Prostate gland (tissue), 2 donors: ENCODE measurements at regions not wholly inside any gene's neighbourhood (a gene's known extent, or its start where the extent isn't known, plus 50 kb on each side); places are given as distances from the start of the nearest gene placed in this dataset.

Source experiments
- DNase-seq: peaks from one replicate; pipeline ENCODE4 v3.0.0-alpha.2; 2019; ENCODE audit warnings: low spot score
- H3K27ac ChIP-seq, 2 donors: fragments of 200-600 bp; sonication (generic); 2 replicates each; pipeline ENCODE4 v1.5.1; 2017 to 2019
- H3K27me3 ChIP-seq: fragments of 200-600 bp; sonication (generic); replicated peaks from 2 replicates; pipeline ENCODE4 v1.5.1; 2019; ENCODE audit not compliant: insufficient read depth
- H3K36me3 ChIP-seq, 2 donors: fragments of 200-600 bp; sonication (generic); 1 replicate in 1 of 2; 2 replicates in 1 of 2; pipeline versions ENCODE4 v1.5.1 to v1.8.1; 2017 to 2019
- H3K4me1 ChIP-seq: fragments of 200-600 bp; sonication (generic); replicated peaks from 2 replicates; pipeline ENCODE4 v1.5.1; 2019
- H3K4me3 ChIP-seq, 2 donors: fragments of 200-600 bp; sonication (generic); 2 replicates each; pipeline ENCODE4 v1.5.1; 2017 to 2019
- H3K9me3 ChIP-seq: fragments of 200-600 bp; sonication (generic); 2 replicates; pipeline ENCODE4 v1.5.1; 2017
- POLR2A ChIP-seq: fragments of 450-650 bp; IDR thresholded peaks from one replicate; pipeline ENCODE4 v1.6.1; 2016; ENCODE audit warnings: antibody characterized with exemption, mild to moderate bottlenecking
- POLR2AphosphoS5 ChIP-seq: sonication (generic); formaldehyde crosslinking; IDR thresholded peaks from one replicate; pipeline ENCODE4 v1.6.1; 2017; ENCODE audit warnings: antibody characterized with exemption
- WGBS: methylation state at CpG from one replicate; pipeline ENCODE4 v1.1.5; 2018; 5-methylcytosine and 5-hydroxymethylcytosine counted together
- intact Hi-C: fragments of 100-400 bp; cut with DNase I; formaldehyde crosslinking; loops from one replicate; pipeline ENCODE4 v1.14.2; 2022
- TF ChIP-seq, protein P1 (sequence below), 4 experiments: fragments of 200-600 bp in 2 of 4; fragments of 450-650 bp in 2 of 4; sonication (generic) in 2 of 4; IDR thresholded peaks; 1 replicate in 3 of 4; 2 replicates in 1 of 4; pipeline ENCODE4 v1.5.1; 2016 to 2019; ENCODE audit warnings: antibody characterized with exemption in 4 of 4, mild to moderate bottlenecking in 2 of 4, moderate library complexity in 2 of 4

DNA sequence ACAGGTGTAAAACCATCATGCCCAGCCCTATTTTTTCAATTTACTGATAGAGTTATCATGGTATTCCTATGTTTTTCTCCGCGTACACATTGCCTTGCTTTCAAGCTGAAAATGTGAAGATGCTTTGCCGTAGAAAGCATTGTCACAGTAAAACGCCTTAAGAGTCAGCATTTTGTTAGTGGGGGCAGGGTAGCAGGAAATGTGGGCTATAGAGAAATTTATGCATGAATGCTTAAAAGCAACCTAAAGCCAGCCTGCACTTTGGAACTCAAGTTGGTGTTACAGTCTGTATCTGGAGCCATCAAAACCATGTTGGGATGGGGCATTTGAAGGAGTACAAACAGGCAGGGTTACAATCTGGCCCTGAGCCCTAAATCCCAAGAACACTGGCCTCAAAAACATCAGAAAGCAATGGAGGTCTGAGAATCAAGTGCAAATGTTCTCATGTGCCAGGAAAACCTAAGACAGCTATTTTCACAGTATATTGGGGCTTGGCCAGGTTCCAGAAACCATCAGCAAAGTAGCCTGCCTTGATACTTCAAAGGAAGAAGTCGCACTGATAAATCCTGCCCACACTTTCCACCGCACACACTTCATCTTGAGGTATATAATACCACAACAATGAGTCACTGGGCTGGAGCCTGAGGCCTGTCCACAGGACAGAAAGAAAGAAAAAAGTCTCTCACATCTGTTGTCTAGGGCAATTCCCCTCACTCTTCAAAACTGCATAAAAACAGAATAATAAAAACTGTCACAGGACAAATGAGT lies 313.8 kb downstream of the ENC1 start:
- WGBS: 57% methylated on average over 6 of the region's 6 CpGs
- no peaks in the 10 kb centered on the region for H3K9me3 ChIP-seq
- no peak overlapping the region for H3K27ac ChIP-seq
- TF ChIP-seq POLR2AphosphoS5 (no peak), POLR2A (no peak)
- TF ChIP-seq, protein P1, sequence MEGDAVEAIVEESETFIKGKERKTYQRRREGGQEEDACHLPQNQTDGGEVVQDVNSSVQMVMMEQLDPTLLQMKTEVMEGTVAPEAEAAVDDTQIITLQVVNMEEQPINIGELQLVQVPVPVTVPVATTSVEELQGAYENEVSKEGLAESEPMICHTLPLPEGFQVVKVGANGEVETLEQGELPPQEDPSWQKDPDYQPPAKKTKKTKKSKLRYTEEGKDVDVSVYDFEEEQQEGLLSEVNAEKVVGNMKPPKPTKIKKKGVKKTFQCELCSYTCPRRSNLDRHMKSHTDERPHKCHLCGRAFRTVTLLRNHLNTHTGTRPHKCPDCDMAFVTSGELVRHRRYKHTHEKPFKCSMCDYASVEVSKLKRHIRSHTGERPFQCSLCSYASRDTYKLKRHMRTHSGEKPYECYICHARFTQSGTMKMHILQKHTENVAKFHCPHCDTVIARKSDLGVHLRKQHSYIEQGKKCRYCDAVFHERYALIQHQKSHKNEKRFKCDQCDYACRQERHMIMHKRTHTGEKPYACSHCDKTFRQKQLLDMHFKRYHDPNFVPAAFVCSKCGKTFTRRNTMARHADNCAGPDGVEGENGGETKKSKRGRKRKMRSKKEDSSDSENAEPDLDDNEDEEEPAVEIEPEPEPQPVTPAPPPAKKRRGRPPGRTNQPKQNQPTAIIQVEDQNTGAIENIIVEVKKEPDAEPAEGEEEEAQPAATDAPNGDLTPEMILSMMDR (IDR thresholded peaks at IDR 0.05): no peak
- DNase-seq: peak; percentile 17
- H3K4me1 ChIP-seq: peaks cover 5% of the 10 kb centered on the region
- H3K36me3 ChIP-seq: no peaks in the 10 kb centered on the region
- intact Hi-C loops: no loop called here
- no peak overlapping the region for H3K4me3 ChIP-seq
- no peaks in the 10 kb centered on the region for H3K27me3 ChIP-seq

GRCh38 chr5:74325866-74326265 lies 314.7 kb downstream of the ENC1 start:
- no peaks in the 10 kb centered on the region for H3K27me3 ChIP-seq
- no peak for DNase-seq
- 93% methylated on average over 2 of the region's 2 CpGs for WGBS
- no peaks in the 10 kb centered on the region for H3K36me3 ChIP-seq
- H3K27ac ChIP-seq: no peak overlapping the region
- no peaks in the 10 kb centered on the region for H3K9me3 ChIP-seq
- H3K4me3 ChIP-seq: no peak overlapping the region
- intact Hi-C loops: no loop called here
- H3K4me1 ChIP-seq: peaks cover 5% of the 10 kb centered on the region
- TF ChIP-seq POLR2A: no peak
- TF ChIP-seq, protein P1 (IDR thresholded peaks at IDR 0.05): no peak

GRCh38 chr5:74324556-74324955 lies 316.0 kb downstream of the ENC1 start:
- Histone ChIP-seq H3K36me3 (no peaks in the 10 kb centered on the region), H3K4me1 (peaks cover 5% of the 10 kb centered on the region), H3K9me3 (no peaks in the 10 kb centered on the region), H3K27me3 (no peaks in the 10 kb centered on the region), H3K27ac (no peak overlapping the region), H3K4me3 (no peak overlapping the region)
- DNase-seq: no peak
- TF ChIP-seq, protein P1 (IDR thresholded peaks at IDR 0.05): no peak
- no peak for TF ChIP-seq POLR2AphosphoS5
- TF ChIP-seq POLR2A: no peak
- WGBS: 95% methylated on average over 4 of the region's 4 CpGs
- intact Hi-C loops: no loop called here

GRCh38 chr5:74322944-74323343 lies 317.6 kb downstream of the ENC1 start:
- Histone ChIP-seq H3K9me3 (no peaks in the 10 kb centered on the region), H3K4me1 (no peaks in the 10 kb centered on the region), H3K4me3 (no peak overlapping the region), H3K36me3 (no peaks in the 10 kb centered on the region), H3K27ac (no peak overlapping the region), H3K27me3 (no peaks in the 10 kb centered on the region)
- WGBS: 97% methylated on average over 3 of the region's 3 CpGs
- DNase-seq: no peak
- TF ChIP-seq, protein P1 (IDR thresholded peaks at IDR 0.05): no peak
- no peak for TF ChIP-seq POLR2AphosphoS5
- TF ChIP-seq POLR2A: no peak
- intact Hi-C loops: no loop called here

DNA sequence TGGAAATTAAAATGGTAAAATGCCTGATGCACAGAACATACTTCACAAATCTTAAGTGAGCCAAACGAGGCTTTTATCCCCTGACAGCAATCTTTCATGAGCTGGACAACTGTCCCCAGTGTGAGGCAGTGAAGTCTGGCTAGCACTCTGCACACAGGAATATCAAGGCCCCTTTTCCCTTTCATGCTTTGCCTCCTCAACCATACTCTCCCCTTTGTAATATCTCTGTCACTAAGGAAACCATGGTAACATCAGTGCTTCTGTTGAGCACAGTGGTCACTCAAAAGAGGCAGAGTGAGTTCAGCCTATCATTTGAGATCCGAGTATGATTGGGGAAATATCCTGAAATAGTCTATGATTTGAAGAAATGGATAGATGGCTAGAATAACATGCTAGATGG lies 318.3 kb downstream of the ENC1 start:
- Histone ChIP-seq H3K36me3 (no peaks in the 10 kb centered on the region), H3K4me3 (no peak overlapping the region), H3K27ac (no peak overlapping the region), H3K4me1 (no peaks in the 10 kb centered on the region), H3K9me3 (no peaks in the 10 kb centered on the region), H3K27me3 (no peaks in the 10 kb centered on the region)
- DNase-seq: no peak
- 78% methylated on average over 2 of the region's 2 CpGs for WGBS
- no peak for TF ChIP-seq POLR2AphosphoS5
- no peak for TF ChIP-seq POLR2A
- TF ChIP-seq, protein P1 (IDR thresholded peaks at IDR 0.05): no peak
- intact Hi-C loops: no loop called here
